HEK293 (cell line): ENCODE measurements at regions not wholly inside any gene's neighbourhood (a gene's known extent, or its start where the extent isn't known, plus 50 kb on each side); places are given as distances from the start of the nearest gene placed in this dataset.

ENCODE experiments used
- CTCF ChIA-PET: fragments of 350-600 bp; formaldehyde crosslinking; extraction: SDS; loops from one replicate; lab custom pipeline; 2021; ENCODE audit warnings: antibody characterized with exemption; lab: Yijun Ruan, JAX
- POLR2A ChIA-PET: fragments of 300-600 bp; formaldehyde crosslinking; extraction: SDS; loops from one replicate; lab custom pipeline; 2020; ENCODE audit warnings: antibody characterized with exemption, inconsistent platforms; lab: Yijun Ruan, JAX
- H3K27ac ChIP-seq: fragments of 200-500 bp; sonication (Bioruptor generic); 2 replicates; pipeline ENCODE4 v1.5.1; 2014; ENCODE audit warnings: low read depth, low read length, control low read depth, inconsistent platforms; ENCODE audit errors: extremely low read depth
- H3K36me3 ChIP-seq, 2 experiments: fragments of 200-500 bp in 1 of 2; sonication (Bioruptor generic) in 1 of 2; 1 replicate in 1 of 2; 2 replicates in 1 of 2; pipeline ENCODE4 v1.5.1; 2014 to 2017; ENCODE audit warnings: inconsistent platforms in 2 of 2, low read length in 2 of 2; ENCODE audit not compliant: control insufficient read depth in 2 of 2, insufficient read depth in 1 of 2
- H3K4me1 ChIP-seq: fragments of 200-500 bp; sonication (Bioruptor generic); 2 replicates; pipeline ENCODE4 v1.5.1; 2014; ENCODE audit warnings: mild to moderate bottlenecking, low read length, inconsistent platforms; ENCODE audit not compliant: control insufficient read depth, insufficient read depth
- H3K4me3 ChIP-seq: 2 replicates; pipeline ENCODE4 v1.5.1; 2011; ENCODE audit warnings: low read depth, mild to moderate bottlenecking, control low read depth, low read length, moderate library complexity
- H3K9me3 ChIP-seq: fragments of 200-500 bp; sonication (Bioruptor generic); 2 replicates; pipeline ENCODE4 v1.5.1; 2014; ENCODE audit warnings: low read depth, low read length, inconsistent platforms; ENCODE audit not compliant: control insufficient read depth, insufficient read depth
- GLI4 ChIP-seq: fragments of 450-650 bp; formaldehyde crosslinking; IDR thresholded peaks from 2 replicates; pipeline ENCODE4 v1.5.1; 2016; ENCODE audit warnings: missing biosample characterization, missing genetic modification characterization
- KLF16 ChIP-seq: fragments of 450-650 bp; formaldehyde crosslinking; IDR thresholded peaks from 2 replicates; pipeline ENCODE4 v1.5.1; 2017; ENCODE audit warnings: missing biosample characterization, missing genetic modification characterization
- REPIN1 ChIP-seq: fragments of 450-650 bp; formaldehyde crosslinking; IDR thresholded peaks from 2 replicates; pipeline ENCODE4 v1.5.1; 2017; ENCODE audit warnings: missing biosample characterization, missing genetic modification characterization, low read depth
- SP7 ChIP-seq: fragments of 450-650 bp; formaldehyde crosslinking; IDR thresholded peaks from 2 replicates; pipeline ENCODE4 v1.5.1; 2016; ENCODE audit warnings: missing biosample characterization, missing genetic modification characterization
- ZBTB1 ChIP-seq: fragments of 450-650 bp; formaldehyde crosslinking; IDR thresholded peaks from 2 replicates; pipeline ENCODE4 v1.5.1; 2016; ENCODE audit warnings: missing biosample characterization, missing genetic modification characterization
- ZBTB44 ChIP-seq: fragments of 450-650 bp; IDR thresholded peaks from 2 replicates; pipeline ENCODE4 v1.5.1; 2018; ENCODE audit warnings: missing biosample characterization, mild to moderate bottlenecking, missing genetic modification characterization
- ZNF10 ChIP-seq: fragments of 450-650 bp; formaldehyde crosslinking; IDR thresholded peaks from 2 replicates; pipeline ENCODE4 v1.5.1; 2017; ENCODE audit warnings: missing biosample characterization, missing genetic modification characterization
- ZNF16 ChIP-seq: fragments of 450-650 bp; formaldehyde crosslinking; IDR thresholded peaks from 2 replicates; pipeline ENCODE4 v1.5.1; 2016; ENCODE audit warnings: low read depth, missing biosample characterization, missing genetic modification characterization
- ZNF221 ChIP-seq: fragments of 450-650 bp; formaldehyde crosslinking; IDR thresholded peaks from 2 replicates; pipeline ENCODE4 v1.5.1; 2017; ENCODE audit warnings: missing biosample characterization, missing genetic modification characterization, borderline replicate concordance
- ZNF274 ChIP-seq, 2 experiments: fragments of 200-500 bp in 1 of 2; fragments of 450-650 bp in 1 of 2; sonication (Bioruptor generic) in 1 of 2; formaldehyde crosslinking in 1 of 2; IDR thresholded peaks; 2 replicates each; pipeline versions ENCODE4 v1.5.1 to v1.6.1; 2014 to 2016; ENCODE audit warnings: borderline replicate concordance in 1 of 2, inconsistent platforms in 1 of 2, low read length in 1 of 2, missing biosample characterization in 1 of 2, missing genetic modification characterization in 1 of 2
- ZNF354C ChIP-seq: fragments of 450-650 bp; formaldehyde crosslinking; IDR thresholded peaks from 2 replicates; pipeline ENCODE4 v1.5.1; 2016; ENCODE audit warnings: missing biosample characterization, missing genetic modification characterization, low read depth, borderline replicate concordance
- ZNF513 ChIP-seq: fragments of 450-650 bp; IDR thresholded peaks from 2 replicates; pipeline ENCODE4 v1.5.1; 2018; ENCODE audit warnings: missing biosample characterization, missing genetic modification characterization
- ZNF518A ChIP-seq: fragments of 450-650 bp; formaldehyde crosslinking; conservative IDR thresholded peaks from 2 replicates; pipeline ENCODE4 v1.5.1; 2016; ENCODE audit warnings: low read depth, missing biosample characterization, missing genetic modification characterization
- ZNF654 ChIP-seq: fragments of 450-650 bp; formaldehyde crosslinking; IDR thresholded peaks from 2 replicates; pipeline ENCODE4 v1.5.1; 2016; ENCODE audit warnings: low read depth, missing biosample characterization, missing genetic modification characterization
- TF ChIP-seq, protein P1 (sequence below): fragments of 450-650 bp; formaldehyde crosslinking; IDR thresholded peaks from 2 replicates; pipeline ENCODE4 v1.5.1; 2016; ENCODE audit warnings: missing biosample characterization, missing genetic modification characterization
- TF ChIP-seq, protein P2 (sequence below): fragments of 450-650 bp; formaldehyde crosslinking; IDR thresholded peaks from 2 replicates; pipeline ENCODE4 v1.5.1; 2016; ENCODE audit warnings: missing biosample characterization, missing genetic modification characterization

GRCh38 chr6:25061289-25061936 is 125.7 kb upstream of the RIPOR2 start:
- no peak for TF ChIP-seq SP7 (tag by site-specific recombination)
- TF ChIP-seq ZNF354C (tag by site-specific recombination): no peak
- TF ChIP-seq ZNF654 (tag by site-specific recombination): no peak
- TF ChIP-seq REPIN1 (tag by site-specific recombination): no peak
- TF ChIP-seq GLI4 (tag by site-specific recombination): no peak
- no peak for TF ChIP-seq ZBTB44
- TF ChIP-seq ZNF10 (tag by site-specific recombination): no peak
- TF ChIP-seq ZBTB1: no peak
- no peak for TF ChIP-seq ZNF221 (tag by site-specific recombination)
- TF ChIP-seq ZNF513: no peak
- TF ChIP-seq, protein P1, sequence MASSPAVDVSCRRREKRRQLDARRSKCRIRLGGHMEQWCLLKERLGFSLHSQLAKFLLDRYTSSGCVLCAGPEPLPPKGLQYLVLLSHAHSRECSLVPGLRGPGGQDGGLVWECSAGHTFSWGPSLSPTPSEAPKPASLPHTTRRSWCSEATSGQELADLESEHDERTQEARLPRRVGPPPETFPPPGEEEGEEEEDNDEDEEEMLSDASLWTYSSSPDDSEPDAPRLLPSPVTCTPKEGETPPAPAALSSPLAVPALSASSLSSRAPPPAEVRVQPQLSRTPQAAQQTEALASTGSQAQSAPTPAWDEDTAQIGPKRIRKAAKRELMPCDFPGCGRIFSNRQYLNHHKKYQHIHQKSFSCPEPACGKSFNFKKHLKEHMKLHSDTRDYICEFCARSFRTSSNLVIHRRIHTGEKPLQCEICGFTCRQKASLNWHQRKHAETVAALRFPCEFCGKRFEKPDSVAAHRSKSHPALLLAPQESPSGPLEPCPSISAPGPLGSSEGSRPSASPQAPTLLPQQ (tag by site-specific recombination): no peak
- no peak for TF ChIP-seq ZNF274 (IDR thresholded peaks at IDR 0.05; ENCODE audit: low read length)
- TF ChIP-seq ZNF274 (tag by site-specific recombination; IDR thresholded peaks at IDR 0.05; ENCODE audit: borderline replicate concordance): no peak
- no peak for TF ChIP-seq KLF16
- no peak for TF ChIP-seq ZNF16
- TF ChIP-seq, protein P2, sequence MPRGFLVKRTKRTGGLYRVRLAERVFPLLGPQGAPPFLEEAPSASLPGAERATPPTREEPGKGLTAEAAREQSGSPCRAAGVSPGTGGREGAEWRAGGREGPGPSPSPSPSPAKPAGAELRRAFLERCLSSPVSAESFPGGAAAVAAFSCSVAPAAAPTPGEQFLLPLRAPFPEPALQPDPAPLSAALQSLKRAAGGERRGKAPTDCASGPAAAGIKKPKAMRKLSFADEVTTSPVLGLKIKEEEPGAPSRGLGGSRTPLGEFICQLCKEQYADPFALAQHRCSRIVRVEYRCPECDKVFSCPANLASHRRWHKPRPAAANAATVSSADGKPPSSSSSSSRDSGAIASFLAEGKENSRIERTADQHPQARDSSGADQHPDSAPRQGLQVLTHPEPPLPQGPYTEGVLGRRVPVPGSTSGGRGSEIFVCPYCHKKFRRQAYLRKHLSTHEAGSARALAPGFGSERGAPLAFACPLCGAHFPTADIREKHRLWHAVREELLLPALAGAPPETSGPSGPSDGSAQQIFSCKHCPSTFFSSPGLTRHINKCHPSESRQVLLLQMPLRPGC (tag by site-specific recombination): no peak
- TF ChIP-seq ZNF518A: no peak
- Histone ChIP-seq H3K36me3 (no peaks in the 10 kb centered on the region), H3K4me1 (no peaks in the 10 kb centered on the region), H3K27ac (no peak overlapping the region), H3K9me3 (no peaks in the 10 kb centered on the region), H3K4me3 (no peak overlapping the region)
- ChIA-PET POLR2A (no interaction called here), CTCF (interaction anchor here (0.7 to 3.1 kb wide), 3 partner anchors 9 to 953 kb away, joined by 3 to 17 read pairs (median 3); no protein-coding TSS in a partner anchor)
